Thyroid gland (tissue), 4 donors: ENCODE measurements at regions not wholly inside any gene's neighbourhood (a gene's known extent, or its start where the extent isn't known, plus 50 kb on each side); places are given as distances from the start of the nearest gene placed in this dataset.

ENCODE experiments used
- CTCF ChIP-seq, 6 experiments: fragments of 200-600 bp in 3 of 6; fragments of 450-650 bp in 3 of 6; sonication (generic) in 3 of 6; IDR thresholded peaks; one replicate each; pipeline ENCODE4 v1.5.1; 2016 to 2019; ENCODE audit warnings: antibody characterized with exemption in 6 of 6, mild to moderate bottlenecking in 2 of 6, inconsistent platforms in 1 of 6, moderate library complexity in 1 of 6
- POLR2A ChIP-seq, 2 donors: fragments of 450-650 bp; IDR thresholded peaks; one replicate each; pipeline ENCODE4 v1.6.1; 2017; ENCODE audit warnings: antibody characterized with exemption in 2 of 2, mild to moderate bottlenecking in 2 of 2, moderate library complexity in 1 of 2

- TF ChIP-seq CTCF (IDR thresholded peaks at IDR 0.05) (no peak), POLR2A (IDR thresholded peaks at IDR 0.05) (no peak)
These were observed 609.4 kb downstream of the OLFM4 start for GRCh38 chr13:53638040-53638439.
